ENCODE measurements at regions not wholly inside any gene's neighbourhood (a gene's known extent, or its start where the extent isn't known, plus 50 kb on each side); places are given as distances from the start of the nearest gene placed in this dataset.

DNA sequence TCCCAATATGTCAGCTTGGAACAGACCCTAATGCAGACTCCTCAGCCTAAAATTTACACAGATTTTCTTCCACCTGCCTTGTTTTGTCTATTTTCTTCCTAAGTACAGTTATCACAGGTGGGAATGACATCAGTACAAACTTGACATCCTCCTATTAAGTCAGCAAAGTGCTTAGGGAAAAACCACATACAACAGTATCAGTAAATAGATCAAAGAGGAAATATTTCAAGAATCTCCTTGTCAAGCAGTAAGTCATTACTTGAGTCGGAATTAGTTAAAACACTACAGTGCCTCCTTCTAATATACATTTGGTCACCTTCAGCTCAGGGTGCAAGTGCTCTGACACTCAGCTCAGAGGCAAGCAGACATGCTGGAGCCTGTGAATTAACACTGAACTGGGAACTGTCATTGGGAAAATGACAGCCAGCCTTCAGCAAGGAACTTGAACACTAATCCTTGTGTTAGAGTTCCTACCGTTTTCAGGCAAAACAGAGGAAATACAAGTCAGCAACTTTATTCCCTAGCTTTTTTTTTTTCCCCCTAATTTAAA, 394.3 kb upstream of the HTR2A start:
- Histone ChIP-seq H3K4me1 (no peaks in the 10 kb centered on the region), H3K36me3 (no peaks in the 10 kb centered on the region), H3K9me3 (no peaks in the 10 kb centered on the region), H3K4me3 (no peak overlapping the region), H3K27ac (no peak overlapping the region), H3K27me3 (no peaks in the 10 kb centered on the region)
- intact Hi-C loops (cut with DNase I; ENCODE audit: low total_unique reads) = no loop called here
- no peak for DNase-seq (ENCODE audit: low spot score in 2 of 2)
- no peak for TF ChIP-seq POLR2A (IDR thresholded peaks at IDR 0.05)
- TF ChIP-seq, protein P1, sequence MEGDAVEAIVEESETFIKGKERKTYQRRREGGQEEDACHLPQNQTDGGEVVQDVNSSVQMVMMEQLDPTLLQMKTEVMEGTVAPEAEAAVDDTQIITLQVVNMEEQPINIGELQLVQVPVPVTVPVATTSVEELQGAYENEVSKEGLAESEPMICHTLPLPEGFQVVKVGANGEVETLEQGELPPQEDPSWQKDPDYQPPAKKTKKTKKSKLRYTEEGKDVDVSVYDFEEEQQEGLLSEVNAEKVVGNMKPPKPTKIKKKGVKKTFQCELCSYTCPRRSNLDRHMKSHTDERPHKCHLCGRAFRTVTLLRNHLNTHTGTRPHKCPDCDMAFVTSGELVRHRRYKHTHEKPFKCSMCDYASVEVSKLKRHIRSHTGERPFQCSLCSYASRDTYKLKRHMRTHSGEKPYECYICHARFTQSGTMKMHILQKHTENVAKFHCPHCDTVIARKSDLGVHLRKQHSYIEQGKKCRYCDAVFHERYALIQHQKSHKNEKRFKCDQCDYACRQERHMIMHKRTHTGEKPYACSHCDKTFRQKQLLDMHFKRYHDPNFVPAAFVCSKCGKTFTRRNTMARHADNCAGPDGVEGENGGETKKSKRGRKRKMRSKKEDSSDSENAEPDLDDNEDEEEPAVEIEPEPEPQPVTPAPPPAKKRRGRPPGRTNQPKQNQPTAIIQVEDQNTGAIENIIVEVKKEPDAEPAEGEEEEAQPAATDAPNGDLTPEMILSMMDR (IDR thresholded peaks at IDR 0.05) = no peak
- no peak for TF ChIP-seq POLR2AphosphoS5 (IDR thresholded peaks at IDR 0.05)

DNA sequence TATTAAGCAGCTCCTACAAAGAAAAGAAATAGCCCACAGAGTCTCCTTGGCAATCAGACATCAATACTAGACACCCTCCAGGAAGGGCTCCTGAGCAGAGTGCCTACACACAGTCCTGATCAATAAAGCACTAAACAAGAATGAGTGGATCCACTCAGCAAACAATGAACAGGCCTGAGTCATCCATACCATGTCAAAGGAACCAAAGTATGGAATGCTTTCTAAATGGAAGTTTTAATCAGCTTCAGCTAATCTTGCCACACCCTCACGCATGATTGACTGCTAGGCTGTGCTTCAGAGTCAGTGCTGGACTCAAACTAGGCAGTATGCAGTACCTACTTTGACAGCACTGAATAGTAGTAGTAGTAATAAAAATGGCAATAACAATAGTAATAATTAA, 392.7 kb upstream of the HTR2A start:
- Histone ChIP-seq H3K27me3 (no peaks in the 10 kb centered on the region), H3K4me3 (no peak overlapping the region), H3K4me1 (no peaks in the 10 kb centered on the region), H3K9me3 (no peaks in the 10 kb centered on the region), H3K36me3 (no peaks in the 10 kb centered on the region), H3K27ac (no peak overlapping the region)
- DNase-seq (ENCODE audit: low spot score in 2 of 2) = no peak
- TF ChIP-seq, protein P1 (IDR thresholded peaks at IDR 0.05) = no peak
- TF ChIP-seq POLR2A (IDR thresholded peaks at IDR 0.05) (no peak), POLR2AphosphoS5 (IDR thresholded peaks at IDR 0.05) (no peak)
- intact Hi-C loops (cut with DNase I; ENCODE audit: low total_unique reads) = no loop called here

DNA sequence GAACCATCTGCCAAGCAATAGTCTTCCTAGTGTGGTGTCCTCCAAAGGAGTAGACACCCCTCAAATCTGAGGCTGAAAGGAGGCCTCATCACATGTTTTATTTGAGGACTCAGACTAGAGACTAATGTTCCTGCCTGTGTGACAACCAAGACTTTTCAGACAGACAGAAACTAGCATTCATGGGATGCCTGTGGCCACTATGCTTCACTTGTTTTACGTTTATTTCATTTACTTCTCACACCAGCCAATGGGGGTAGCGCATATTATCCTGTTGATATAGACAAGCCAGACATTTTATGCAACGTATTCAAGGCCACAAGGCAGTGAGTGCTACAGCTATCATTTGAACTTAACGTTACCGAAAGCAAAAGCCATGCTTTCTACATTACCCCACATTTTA, 391.7 kb upstream of the HTR2A start:
- no peak for DNase-seq (ENCODE audit: low spot score in 2 of 2)
- intact Hi-C loops (cut with DNase I; ENCODE audit: low total_unique reads) = no loop called here
- TF ChIP-seq, protein P1 (IDR thresholded peaks at IDR 0.05) = no peak
- TF ChIP-seq POLR2A (IDR thresholded peaks at IDR 0.05) = no peak
- TF ChIP-seq POLR2AphosphoS5 (IDR thresholded peaks at IDR 0.05) = no peak
- Histone ChIP-seq H3K36me3 (no peaks in the 10 kb centered on the region), H3K4me1 (no peaks in the 10 kb centered on the region), H3K27me3 (no peaks in the 10 kb centered on the region), H3K9me3 (no peaks in the 10 kb centered on the region), H3K27ac (no peak overlapping the region), H3K4me3 (no peak overlapping the region)

DNA sequence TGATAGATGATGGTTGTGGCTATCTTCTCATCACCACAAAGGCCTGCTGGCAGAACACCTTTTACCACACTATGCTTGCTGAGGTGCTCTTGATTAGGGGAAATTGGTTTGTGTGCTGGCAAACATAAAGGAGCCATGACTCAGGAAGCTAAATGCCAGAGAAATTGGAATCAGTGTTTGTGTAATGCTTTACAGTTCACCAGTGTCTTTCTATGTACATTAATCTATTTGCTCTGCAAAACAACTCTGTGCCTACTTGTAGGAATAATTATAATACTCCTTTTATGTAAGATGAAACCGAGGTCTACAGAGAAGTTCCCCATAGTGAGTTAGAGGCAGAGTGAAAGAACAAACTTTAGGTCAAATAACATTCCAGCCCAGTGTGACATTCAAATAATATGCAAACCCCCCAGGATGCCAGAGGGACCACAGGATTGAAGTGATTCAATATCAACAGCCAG, 390.5 kb upstream of the HTR2A start:
- no peaks in the 10 kb centered on the region for H3K9me3 ChIP-seq
- no peaks in the 10 kb centered on the region for H3K36me3 ChIP-seq
- H3K27ac ChIP-seq = no peak overlapping the region
- intact Hi-C loops (cut with DNase I; ENCODE audit: low total_unique reads) = no loop called here
- DNase-seq (ENCODE audit: low spot score in 2 of 2) = no peak
- TF ChIP-seq POLR2A (IDR thresholded peaks at IDR 0.05) (no peak), POLR2AphosphoS5 (IDR thresholded peaks at IDR 0.05) (no peak)
- TF ChIP-seq, protein P1 (IDR thresholded peaks at IDR 0.05) = no peak
- H3K4me3 ChIP-seq = no peak overlapping the region
- no peaks in the 10 kb centered on the region for H3K4me1 ChIP-seq
- no peaks in the 10 kb centered on the region for H3K27me3 ChIP-seq

DNA sequence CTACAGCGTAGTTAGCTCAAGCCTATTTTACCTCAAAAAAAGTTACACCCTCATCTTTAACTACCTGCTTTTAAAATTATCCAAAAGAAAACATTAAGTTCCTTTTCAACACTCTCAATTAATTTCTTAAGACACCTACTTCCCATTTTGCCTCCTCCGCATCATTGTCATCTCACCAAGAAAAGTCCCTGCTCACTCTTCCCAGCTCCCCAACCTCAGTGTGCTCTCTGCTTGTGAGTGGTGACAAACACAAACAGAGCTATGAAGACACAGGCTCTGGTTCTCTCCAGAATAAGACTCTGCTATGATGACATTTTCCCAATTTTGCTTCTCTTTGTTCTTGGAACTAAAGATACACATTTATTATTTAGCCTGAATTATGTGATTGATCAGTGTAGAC, 385.1 kb upstream of the HTR2A start:
- intact Hi-C loops (cut with DNase I; ENCODE audit: low total_unique reads) = no loop called here
- no peak for TF ChIP-seq POLR2AphosphoS5 (IDR thresholded peaks at IDR 0.05)
- Histone ChIP-seq H3K27me3 (no peaks in the 10 kb centered on the region), H3K27ac (no peak overlapping the region), H3K36me3 (no peaks in the 10 kb centered on the region), H3K9me3 (no peaks in the 10 kb centered on the region), H3K4me1 (no peaks in the 10 kb centered on the region), H3K4me3 (no peak overlapping the region)
- DNase-seq (ENCODE audit: low spot score in 2 of 2) = no peak

DNA sequence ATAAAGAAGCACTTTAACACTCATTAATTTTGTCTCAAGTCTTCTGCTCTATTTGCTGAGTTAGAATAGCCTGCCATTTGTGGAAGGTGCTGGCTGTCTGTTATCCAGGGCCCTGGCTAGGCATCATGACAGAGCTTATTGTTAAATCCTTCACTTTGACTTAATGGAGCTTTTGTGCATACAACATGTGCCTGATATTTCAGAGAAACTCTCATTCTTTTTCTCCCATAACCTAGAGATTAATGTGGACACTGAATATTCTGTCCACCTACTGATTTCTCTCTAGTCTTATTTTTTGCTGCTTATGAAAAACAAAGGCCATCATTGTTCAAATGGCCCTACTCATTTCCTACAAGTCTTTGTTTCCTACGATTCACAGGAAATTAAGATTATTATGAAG, 383.1 kb upstream of the HTR2A start:
- intact Hi-C loops (cut with DNase I; ENCODE audit: low total_unique reads) = no loop called here
- Histone ChIP-seq H3K36me3 (no peaks in the 10 kb centered on the region), H3K4me3 (no peak overlapping the region), H3K27ac (no peak overlapping the region), H3K9me3 (no peaks in the 10 kb centered on the region), H3K4me1 (no peaks in the 10 kb centered on the region), H3K27me3 (no peaks in the 10 kb centered on the region)
- TF ChIP-seq, protein P1 (IDR thresholded peaks at IDR 0.05) = no peak
- TF ChIP-seq POLR2AphosphoS5 (IDR thresholded peaks at IDR 0.05) = no peak
- TF ChIP-seq POLR2A (IDR thresholded peaks at IDR 0.05) = no peak
- DNase-seq (ENCODE audit: low spot score in 2 of 2) = no peak
